CD14-positive monocyte (primary cell): ENCODE measurements at regions not wholly inside any gene's neighbourhood (a gene's known extent, or its start where the extent isn't known, plus 50 kb on each side); places are given as distances from the start of the nearest gene placed in this dataset.

ENCODE experiments used
- DNase-seq, 3 donors: peaks; one replicate each; pipeline ENCODE4 v3.0.0-alpha.2; 2011 to 2022
- H2AFZ ChIP-seq: 2 replicates; pipeline ENCODE4 v1.6.0; 2012; ENCODE audit warnings: mild to moderate bottlenecking, low read depth, low read length, inconsistent platforms; ENCODE audit not compliant: insufficient read depth, poor library complexity, severe bottlenecking
- H3K27ac ChIP-seq, 2 donors: 1 replicate in 1 of 2; 2 replicates in 1 of 2; pipeline ENCODE4 v1.5.1; 2012 to 2013; ENCODE audit warnings: low read length in 2 of 2, control low read depth in 1 of 2, inconsistent platforms in 1 of 2, low read depth in 1 of 2, mild to moderate bottlenecking in 1 of 2
- H3K27me3 ChIP-seq, 2 donors: one replicate each; pipeline versions ENCODE4 v1.6.0 to v1.6.1; 2011 to 2013; ENCODE audit warnings: low read length in 2 of 2; ENCODE audit not compliant: control insufficient read depth in 2 of 2, insufficient read depth in 2 of 2
- H3K36me3 ChIP-seq, 2 donors: replicated peaks in 1 of 2; 1 replicate in 1 of 2; 2 replicates in 1 of 2; pipeline versions ENCODE4 v1.5.1 to v1.6.1; 2012 to 2013; ENCODE audit warnings: low read length in 2 of 2, control low read depth in 1 of 2, inconsistent platforms in 1 of 2, mild to moderate bottlenecking in 1 of 2; ENCODE audit not compliant: insufficient read depth in 2 of 2, control insufficient read depth in 1 of 2
- H3K4me1 ChIP-seq, 2 donors: 1 replicate in 1 of 2; 2 replicates in 1 of 2; pipeline versions ENCODE4 v1.5.1 to v1.6.1; 2012 to 2013; ENCODE audit warnings: low read length in 2 of 2, control low read depth in 1 of 2, inconsistent platforms in 1 of 2, mild to moderate bottlenecking in 1 of 2, moderate library complexity in 1 of 2; ENCODE audit not compliant: insufficient read depth in 2 of 2, control insufficient read depth in 1 of 2
- H3K4me2 ChIP-seq: replicated peaks from 2 replicates; pipeline ENCODE3; 2012; ENCODE audit warnings: low read length, moderate library complexity, mild to moderate bottlenecking; ENCODE audit not compliant: poor library complexity, severe bottlenecking; ENCODE audit errors: extremely low read depth
- H3K4me3 ChIP-seq, 3 experiments: fragments of 200-600 bp in 1 of 3; sonication (generic) in 1 of 3; replicated peaks in 1 of 3; 1 replicate in 2 of 3; 2 replicates in 1 of 3; pipeline ENCODE4 v1.5.1; 2011 to 2013; ENCODE audit warnings: low read length in 3 of 3, mild to moderate bottlenecking in 3 of 3, control low read depth in 2 of 3, low read depth in 2 of 3, inconsistent platforms in 1 of 3, moderate library complexity in 1 of 3
- H3K79me2 ChIP-seq: 2 replicates; pipeline ENCODE4 v1.6.0; 2012; ENCODE audit warnings: mild to moderate bottlenecking, control low read depth, inconsistent platforms, low read length, moderate library complexity; ENCODE audit not compliant: insufficient read depth
- H3K9ac ChIP-seq: 2 replicates; pipeline ENCODE4 v1.6.0; 2017; ENCODE audit warnings: low read length, mild to moderate bottlenecking; ENCODE audit not compliant: insufficient read depth, poor library complexity, severe bottlenecking
- H3K9me3 ChIP-seq, 2 donors: replicated peaks in 1 of 2; 1 replicate in 1 of 2; 2 replicates in 1 of 2; pipeline versions ENCODE4 v1.5.1 to v1.6.1; 2012 to 2013; ENCODE audit warnings: low read length in 2 of 2, control low read depth in 1 of 2; ENCODE audit not compliant: control insufficient read depth in 1 of 2, insufficient read depth in 1 of 2
- H4K20me1 ChIP-seq: 2 replicates; pipeline ENCODE4 v1.6.0; 2012; ENCODE audit warnings: mild to moderate bottlenecking, low read length, control low read depth, moderate library complexity; ENCODE audit not compliant: insufficient read depth
- H3K27ac Mint-ChIP-seq, 7 donors: one replicate each; pipeline ENCODE4 v1.8.0; 2020; ENCODE audit warnings: mild to moderate bottlenecking in 7 of 7, mixed read lengths in 7 of 7, moderate library complexity in 6 of 7, inconsistent platforms in 2 of 7
- H3K27me3 Mint-ChIP-seq, 3 donors: one replicate each; pipeline ENCODE4 v1.8.0; 2021 to 2022; ENCODE audit warnings: low read depth in 3 of 3, mild to moderate bottlenecking in 3 of 3, mixed read lengths in 3 of 3, moderate library complexity in 3 of 3, inconsistent platforms in 1 of 3
- H3K36me3 Mint-ChIP-seq, 2 donors: one replicate each; pipeline ENCODE4 v1.8.0; 2020; ENCODE audit warnings: mixed read lengths in 2 of 2, inconsistent platforms in 1 of 2, mild to moderate bottlenecking in 1 of 2
- H3K4me1 Mint-ChIP-seq: one replicate; pipeline ENCODE4 v1.8.0; 2020; ENCODE audit warnings: mild to moderate bottlenecking, mixed read lengths
- H3K4me3 Mint-ChIP-seq, 2 donors: one replicate each; pipeline ENCODE4 v1.8.0; 2020; ENCODE audit warnings: mild to moderate bottlenecking in 2 of 2, mixed read lengths in 2 of 2, moderate library complexity in 1 of 2
- H3K9me3 Mint-ChIP-seq, 7 donors: one replicate each; pipeline ENCODE4 v1.8.0; 2020 to 2022; ENCODE audit warnings: mixed read lengths in 7 of 7, mild to moderate bottlenecking in 6 of 7, moderate library complexity in 6 of 7, inconsistent platforms in 2 of 7
- CTCF ChIP-seq: fragments of 200-600 bp; IDR thresholded peaks from one replicate; pipeline ENCODE4 v1.8.0; 2022; ENCODE audit warnings: antibody characterized with exemption, mild to moderate bottlenecking
- WGBS: methylation state at CpG from one replicate; pipeline ENCODE4 v1.1.5; 2013; ENCODE audit warnings: missing lambda C conversion rate; ENCODE audit not compliant: insufficient coverage; 5-methylcytosine and 5-hydroxymethylcytosine counted together
- intact Hi-C, 2 donors: fragments of 100-400 bp; cut with micrococcal nuclease; formaldehyde crosslinking; loops; one replicate each; pipeline versions ENCODE4 v1.15.0 to v1.15.1; 2023

- peaks cover 2 to 8% (median 2%) of the 10 kb centered on the region in 3 donors for H3K27me3 Mint-ChIP-seq
- Histone ChIP-seq H3K4me2 (no peak overlapping the region), H3K4me3 (no peak overlapping the region), H3K4me1 (no peaks in the 10 kb centered on the region), H4K20me1 (no peaks in the 10 kb centered on the region), H3K9ac (no peak overlapping the region), H3K27me3 (peaks cover 0 to 6% of the 10 kb centered on the region in 2 donors), H2AFZ (no peak overlapping the region), H3K27ac (no peak overlapping the region), H3K36me3 (no peaks in the 10 kb centered on the region), H3K9me3 (peaks cover 0 to 3% of the 10 kb centered on the region in 2 donors), H3K79me2 (no peaks in the 10 kb centered on the region)
- no peak for TF ChIP-seq CTCF
- WGBS = 90% methylated on average over 12 of the region's 15 CpGs
- no peak for DNase-seq
- intact Hi-C loops = no loop called here
- no peaks in the 10 kb centered on the region for H3K4me1 Mint-ChIP-seq
- H3K27ac Mint-ChIP-seq = no peak overlapping the region
- H3K4me3 Mint-ChIP-seq = no peak overlapping the region
- H3K9me3 Mint-ChIP-seq = no peaks in the 10 kb centered on the region
- no peaks in the 10 kb centered on the region for H3K36me3 Mint-ChIP-seq
Observed at GRCh38 chr1:29824511-29825273, 588.4 kb downstream of the PTPRU start.

GRCh38 chr1:29824025-29824424 is 587.7 kb downstream of the PTPRU start:
- H3K9me3 ChIP-seq = peaks cover 0 to 3% of the 10 kb centered on the region in 2 donors
- no peak overlapping the region for H3K4me2 ChIP-seq
- no peaks in the 10 kb centered on the region for H3K36me3 ChIP-seq
- no peak overlapping the region for H3K9ac ChIP-seq
- 54% methylated on average over 5 of the region's 6 CpGs for WGBS
- TF ChIP-seq CTCF = no peak
- H3K79me2 ChIP-seq = no peaks in the 10 kb centered on the region
- Mint-ChIP-seq H3K9me3 (peaks cover 0 to 5% (median 0%) of the 10 kb centered on the region in 7 donors), H3K4me3 (no peak overlapping the region), H3K27me3 (peaks cover 5 to 14% (median 5%) of the 10 kb centered on the region in 3 donors), H3K36me3 (no peaks in the 10 kb centered on the region), H3K27ac (no peak overlapping the region), H3K4me1 (no peaks in the 10 kb centered on the region)
- no peak for DNase-seq
- H2AFZ ChIP-seq = no peak overlapping the region
- intact Hi-C loops = no loop called here
- H4K20me1 ChIP-seq = no peaks in the 10 kb centered on the region
- H3K27ac ChIP-seq = no peak overlapping the region
- no peak overlapping the region for H3K4me3 ChIP-seq
- H3K27me3 ChIP-seq = peaks cover 0 to 6% of the 10 kb centered on the region in 2 donors
- no peaks in the 10 kb centered on the region for H3K4me1 ChIP-seq
